HepG2 (cell line): ENCODE measurements at regions not wholly inside any gene's neighbourhood (a gene's known extent, or its start where the extent isn't known, plus 50 kb on each side); places are given as distances from the start of the nearest gene placed in this dataset.

Experiments
- ATAC-seq: fragments of 200-7000 bp; cut with Tn5 transposase; 3 replicates; pipeline ENCODE4 v1.9.1; 2020; ENCODE audit warnings: mild to moderate bottlenecking, moderate library complexity
- BruUV-seq: library from RNA; stranded (reverse); fragments of 400-500 nt; replicated peaks from 2 replicates; lab custom pipeline; 2021; lab: Mats Ljungman, UMichigan
- CTCF ChIA-PET: fragments of 300-600 bp; formaldehyde crosslinking; extraction: SDS; loops from one replicate; lab custom pipeline; 2021; ENCODE audit warnings: low total read pairs, inconsistent platforms, low intra/inter-chr PET ratio; lab: Yijun Ruan, JAX
- POLR2A ChIA-PET: fragments of 350-600 bp; sonication (Branson Sonifier 250); formaldehyde crosslinking; loops from one replicate; lab custom pipeline; 2020; ENCODE audit warnings: antibody characterized with exemption, inconsistent platforms; lab: Yijun Ruan, JAX
- DNase-seq: peaks from one replicate; pipeline ENCODE4 v3.0.0-alpha.2; 2015; ENCODE audit warnings: low spot score
- FAIRE-seq: peaks from 3 replicates; lab custom pipeline; 2011; peaks lifted over from hg19 to GRCh38; lab: Jason Lieb, UNC
- H2AFZ ChIP-seq: one replicate; pipeline ENCODE4 v1.6.1; 2011; ENCODE audit warnings: low read length, inconsistent platforms
- H3K27ac ChIP-seq: fragments of 300-600 bp; 3 replicates; pipeline ENCODE4 v1.8.0; 2011; ENCODE audit warnings: mixed run types, mild to moderate bottlenecking, mixed read lengths, low read length, inconsistent platforms; ENCODE audit not compliant: insufficient read depth; ENCODE audit errors: extremely low read length
- H3K27me3 ChIP-seq, 2 experiments: fragments of 200-600 bp in 1 of 2; 2 replicates in 1 of 2; 3 replicates in 1 of 2; pipeline versions ENCODE4 v1.6.0 to v1.8.0; 2011; ENCODE audit warnings: low read length in 2 of 2, mild to moderate bottlenecking in 2 of 2, moderate library complexity in 2 of 2, inconsistent platforms in 1 of 2; ENCODE audit not compliant: insufficient read depth in 2 of 2, control insufficient read depth in 1 of 2
- H3K36me3 ChIP-seq, 2 experiments: fragments of 200-600 bp in 1 of 2; replicated peaks in 1 of 2; 2 replicates in 1 of 2; 3 replicates in 1 of 2; pipeline versions ENCODE4 v1.5.1 to v1.8.0; 2011; ENCODE audit warnings: low read length in 2 of 2, inconsistent platforms in 1 of 2; ENCODE audit not compliant: insufficient read depth in 2 of 2, control insufficient read depth in 1 of 2
- H3K4me1 ChIP-seq: 2 replicates; pipeline ENCODE4 v1.5.1; 2012; ENCODE audit warnings: low read length, inconsistent platforms; ENCODE audit not compliant: insufficient read depth
- H3K4me2 ChIP-seq: 2 replicates; pipeline ENCODE4 v1.6.0; 2011; ENCODE audit warnings: low read depth, low read length, inconsistent platforms
- H3K4me3 ChIP-seq, 3 experiments: fragments of 200-600 bp in 1 of 3; sonication (generic), shearing (Covaris generic) in 1 of 3; replicated peaks in 1 of 3; 2 replicates each; pipeline ENCODE4 v1.5.1; 2011 to 2016; ENCODE audit warnings: low read length in 3 of 3, inconsistent platforms in 2 of 3, low read depth in 2 of 3, mild to moderate bottlenecking in 2 of 3, control low read depth in 1 of 3, mixed read lengths in 1 of 3; ENCODE audit not compliant: insufficient read depth in 1 of 3
- H3K79me2 ChIP-seq: one replicate; pipeline ENCODE4 v1.6.1; 2011; ENCODE audit warnings: low read length, inconsistent platforms; ENCODE audit not compliant: insufficient read depth
- H3K9ac ChIP-seq: 2 replicates; pipeline ENCODE4 v1.6.0; 2011; ENCODE audit warnings: mild to moderate bottlenecking, low read depth, low read length, inconsistent platforms; ENCODE audit not compliant: insufficient read depth
- H3K9me3 ChIP-seq: 2 replicates; pipeline ENCODE4 v1.5.1; 2012; ENCODE audit warnings: mild to moderate bottlenecking, low read length
- H4K20me1 ChIP-seq: 2 replicates; pipeline ENCODE4 v1.6.0; 2011; ENCODE audit warnings: inconsistent platforms, mild to moderate bottlenecking, low read length, moderate library complexity; ENCODE audit not compliant: insufficient read depth
- HNRNPUL1 ChIP-seq: fragments of 200-400 bp; formaldehyde crosslinking; IDR thresholded peaks from 2 replicates; pipeline ENCODE4 v1.6.1; 2017; ENCODE audit warnings: low read depth, mild to moderate bottlenecking, low read length, moderate library complexity
- ISX ChIP-seq: sonication (generic); formaldehyde crosslinking; conservative IDR thresholded peaks from 2 replicates; pipeline ENCODE4 v1.5.0; 2020; ENCODE audit warnings: missing genetic modification reagents
- NFKB2 ChIP-seq: sonication (generic); formaldehyde crosslinking; IDR thresholded peaks from 2 replicates; pipeline ENCODE4 v1.4.0; 2020; ENCODE audit warnings: missing genetic modification reagents, borderline replicate concordance
- NFRKB ChIP-seq: fragments of 450-650 bp; IDR thresholded peaks from 2 replicates; pipeline ENCODE4 v1.6.1; 2017
- SKIL ChIP-seq: sonication (generic); formaldehyde crosslinking; IDR thresholded peaks from 2 replicates; pipeline ENCODE4 v1.8.0; 2022; ENCODE audit warnings: missing genetic modification reagents, mild to moderate bottlenecking, moderate library complexity, borderline replicate concordance
- ZMAT3 ChIP-seq: sonication (generic); formaldehyde crosslinking; conservative IDR thresholded peaks from 2 replicates; pipeline ENCODE4 v1.7.0; 2021; ENCODE audit warnings: missing genetic modification reagents
- ZMYM2 ChIP-seq: sonication (generic); formaldehyde crosslinking; IDR thresholded peaks from 2 replicates; pipeline ENCODE4 v1.8.0; 2022; ENCODE audit warnings: mild to moderate bottlenecking, missing genetic modification reagents
- ZNF33A ChIP-seq: sonication (generic); formaldehyde crosslinking; IDR thresholded peaks from 2 replicates; pipeline ENCODE4 v1.5.1; 2020; ENCODE audit warnings: missing genetic modification reagents, mild to moderate bottlenecking, moderate library complexity, borderline replicate concordance
- WGBS: methylation state at CpG from one replicate; pipeline ENCODE4 v1.1.6; 2017; ENCODE audit warnings: low lambda C conversion rate; 5-methylcytosine and 5-hydroxymethylcytosine counted together
- in situ Hi-C: cut with HindIII; loops from 2 replicates; pipeline ENCODE4 v1.10.0; 2017; ENCODE audit warnings: low pct_unique_long_range_greater_than_20kb; ENCODE audit not compliant: extremely low pct_ligation_motif_present
- intact Hi-C: fragments of 100-400 bp; cut with micrococcal nuclease; formaldehyde crosslinking; loops from one replicate; pipeline ENCODE4 v1.10.0; 2022; ENCODE audit not compliant: unreplicated experiment

- Histone ChIP-seq H3K4me3 (no peak overlapping the region), H4K20me1 (no peaks in the 10 kb centered on the region), H3K9me3 (peaks cover 6% of the 10 kb centered on the region), H2AFZ (no peak overlapping the region), H3K27me3 (peaks cover 0 to 6% of the 10 kb centered on the region in 2 experiments; a peak in 2 of 5 replicates), H3K36me3 (no peaks in the 10 kb centered on the region), H3K79me2 (no peaks in the 10 kb centered on the region), H3K4me1 (no peaks in the 10 kb centered on the region), H3K9ac (no peak overlapping the region), H3K4me2 (no peak overlapping the region), H3K27ac (no peak overlapping the region)
- FAIRE-seq (no peak), ATAC-seq (no peak), DNase-seq (no peak)
- ChIA-PET CTCF (no interaction called here), POLR2A (no interaction called here)
- intact Hi-C loops, result no loop called here
- WGBS, result 44% methylated on average over 4 of the region's 4 CpGs
- in situ Hi-C loops, result no loop called here
- TF ChIP-seq ZMYM2 (CRISPR knock-in tag), result no peak
- TF ChIP-seq NFRKB, result no peak
- no peak for TF ChIP-seq ZMAT3 (CRISPR knock-in tag)
- no peak for TF ChIP-seq SKIL (CRISPR knock-in tag)
- BruUV-seq, result no TSS peak
Measured at GRCh38 chr7:131124001-131124629, 203.6 kb upstream of the MKLN1 start.

DNA sequence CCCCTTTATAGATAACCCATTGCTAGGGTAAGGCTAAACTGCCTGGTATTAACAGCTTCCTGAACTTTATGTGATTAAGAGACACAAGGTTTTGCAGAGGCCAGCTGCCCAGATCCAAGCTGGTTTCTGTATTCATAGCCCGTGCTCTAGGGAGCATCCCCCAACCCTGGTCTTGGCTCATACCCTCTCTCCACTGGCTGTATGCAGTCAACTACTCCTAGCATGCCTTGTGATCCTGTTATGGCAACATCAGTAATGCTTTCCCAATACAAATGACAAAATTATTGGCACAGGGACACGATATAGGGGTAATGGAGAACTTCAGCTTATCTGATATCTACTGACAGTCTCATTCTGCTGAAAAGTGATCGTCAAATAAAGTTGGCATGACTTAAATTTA, 202.8 kb upstream of the MKLN1 start:
- Histone ChIP-seq H3K4me1 (no peaks in the 10 kb centered on the region), H3K36me3 (no peaks in the 10 kb centered on the region), H3K79me2 (no peaks in the 10 kb centered on the region), H3K9ac (no peak overlapping the region), H2AFZ (no peak overlapping the region), H3K4me2 (no peak overlapping the region), H3K27me3 (peaks cover 0 to 6% of the 10 kb centered on the region in 2 experiments; a peak in 2 of 5 replicates), H3K4me3 (no peak overlapping the region), H3K9me3 (no peaks in the 10 kb centered on the region), H4K20me1 (no peaks in the 10 kb centered on the region), H3K27ac (no peak overlapping the region)
- ATAC-seq (no peak), DNase-seq (no peak), FAIRE-seq (no peak)
- no TSS peak for BruUV-seq
- intact Hi-C loops (no loop called here), in situ Hi-C loops (no loop called here)
- ChIA-PET POLR2A (no interaction called here), CTCF (no interaction called here)
- WGBS, result 14% methylated on average over 3 of the region's 3 CpGs
- TF ChIP-seq ZNF33A (CRISPR knock-in tag), result no peak
- TF ChIP-seq ISX (CRISPR knock-in tag), result no peak
- TF ChIP-seq HNRNPUL1, result no peak
- no peak for TF ChIP-seq NFKB2 (CRISPR knock-in tag)
